HL-60 (cell line): ENCODE measurements at regions not wholly inside any gene's neighbourhood (a gene's known extent, or its start where the extent isn't known, plus 50 kb on each side); places are given as distances from the start of the nearest gene placed in this dataset.

Experiments
- DNase-seq, 2 experiments: peaks; one replicate each; pipeline ENCODE4 v3.0.0-alpha.2; 2010 to 2020; ENCODE audit warnings: low read depth in 1 of 2, low spot score in 1 of 2
- H3K27ac ChIP-seq: fragments of 250-450 bp; sonication (Bioruptor Pico); replicated peaks from 2 replicates; pipeline ENCODE4 v1.5.1; 2020; ENCODE audit warnings: mild to moderate bottlenecking, moderate library complexity
- H3K27me3 ChIP-seq: fragments of 250-450 bp; sonication (Bioruptor Pico); 2 replicates; pipeline ENCODE4 v1.5.1; 2021; ENCODE audit warnings: mild to moderate bottlenecking, moderate library complexity; ENCODE audit not compliant: insufficient read depth, poor library complexity, severe bottlenecking
- H3K4me3 ChIP-seq: replicated peaks from 2 replicates; pipeline ENCODE4 v1.5.1; 2011; ENCODE audit warnings: mild to moderate bottlenecking, control low read depth, low read length; ENCODE audit not compliant: insufficient read depth
- GABPA ChIP-seq: IDR thresholded peaks from 2 replicates; pipeline ENCODE4 v1.6.1; 2012; ENCODE audit warnings: low read depth
- POLR2AphosphoS5 ChIP-seq: IDR thresholded peaks from 2 replicates; pipeline ENCODE4 v1.6.1; 2012; ENCODE audit warnings: low read depth
- SPI1 ChIP-seq: IDR thresholded peaks from 2 replicates; pipeline ENCODE4 v1.6.1; 2012; ENCODE audit warnings: low read depth, mild to moderate bottlenecking, borderline replicate concordance
- TF ChIP-seq, protein P1 (sequence below): IDR thresholded peaks from one replicate; pipeline ENCODE4 v1.5.1; 2011; ENCODE audit warnings: low read length, control low read depth, inconsistent platforms; ENCODE audit not compliant: insufficient read depth
- TF ChIP-seq, protein P2 (sequence below): IDR thresholded peaks from 2 replicates; pipeline ENCODE4 v1.6.1; 2012; ENCODE audit warnings: low read depth; ENCODE audit not compliant: insufficient replicate concordance

DNA sequence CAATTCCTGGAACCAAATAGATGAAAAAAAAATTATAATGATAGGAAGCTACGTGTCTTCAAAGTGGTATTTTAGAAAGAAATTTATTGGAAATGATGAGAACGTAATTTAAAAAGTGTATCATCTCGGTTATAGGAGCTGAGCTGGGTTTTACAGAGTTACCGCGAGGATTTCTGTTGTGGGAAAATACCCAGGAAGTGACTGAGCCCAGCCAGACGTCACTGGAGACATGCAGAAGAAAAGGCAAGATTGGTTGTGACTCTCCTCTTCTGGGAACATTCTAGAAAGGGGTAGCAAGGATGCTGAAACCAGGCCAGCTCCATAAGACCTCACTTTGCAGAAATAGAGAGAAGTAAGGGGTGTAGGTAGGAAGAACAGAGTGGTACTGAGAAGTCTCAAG is 95.9 kb upstream of the ADGRF1 start:
- no peak overlapping the region for H3K4me3 ChIP-seq
- TF ChIP-seq POLR2AphosphoS5 = no peak
- TF ChIP-seq SPI1 = no peak
- no peak for TF ChIP-seq GABPA
- TF ChIP-seq, protein P1, sequence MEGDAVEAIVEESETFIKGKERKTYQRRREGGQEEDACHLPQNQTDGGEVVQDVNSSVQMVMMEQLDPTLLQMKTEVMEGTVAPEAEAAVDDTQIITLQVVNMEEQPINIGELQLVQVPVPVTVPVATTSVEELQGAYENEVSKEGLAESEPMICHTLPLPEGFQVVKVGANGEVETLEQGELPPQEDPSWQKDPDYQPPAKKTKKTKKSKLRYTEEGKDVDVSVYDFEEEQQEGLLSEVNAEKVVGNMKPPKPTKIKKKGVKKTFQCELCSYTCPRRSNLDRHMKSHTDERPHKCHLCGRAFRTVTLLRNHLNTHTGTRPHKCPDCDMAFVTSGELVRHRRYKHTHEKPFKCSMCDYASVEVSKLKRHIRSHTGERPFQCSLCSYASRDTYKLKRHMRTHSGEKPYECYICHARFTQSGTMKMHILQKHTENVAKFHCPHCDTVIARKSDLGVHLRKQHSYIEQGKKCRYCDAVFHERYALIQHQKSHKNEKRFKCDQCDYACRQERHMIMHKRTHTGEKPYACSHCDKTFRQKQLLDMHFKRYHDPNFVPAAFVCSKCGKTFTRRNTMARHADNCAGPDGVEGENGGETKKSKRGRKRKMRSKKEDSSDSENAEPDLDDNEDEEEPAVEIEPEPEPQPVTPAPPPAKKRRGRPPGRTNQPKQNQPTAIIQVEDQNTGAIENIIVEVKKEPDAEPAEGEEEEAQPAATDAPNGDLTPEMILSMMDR = no peak
- TF ChIP-seq, protein P2, sequence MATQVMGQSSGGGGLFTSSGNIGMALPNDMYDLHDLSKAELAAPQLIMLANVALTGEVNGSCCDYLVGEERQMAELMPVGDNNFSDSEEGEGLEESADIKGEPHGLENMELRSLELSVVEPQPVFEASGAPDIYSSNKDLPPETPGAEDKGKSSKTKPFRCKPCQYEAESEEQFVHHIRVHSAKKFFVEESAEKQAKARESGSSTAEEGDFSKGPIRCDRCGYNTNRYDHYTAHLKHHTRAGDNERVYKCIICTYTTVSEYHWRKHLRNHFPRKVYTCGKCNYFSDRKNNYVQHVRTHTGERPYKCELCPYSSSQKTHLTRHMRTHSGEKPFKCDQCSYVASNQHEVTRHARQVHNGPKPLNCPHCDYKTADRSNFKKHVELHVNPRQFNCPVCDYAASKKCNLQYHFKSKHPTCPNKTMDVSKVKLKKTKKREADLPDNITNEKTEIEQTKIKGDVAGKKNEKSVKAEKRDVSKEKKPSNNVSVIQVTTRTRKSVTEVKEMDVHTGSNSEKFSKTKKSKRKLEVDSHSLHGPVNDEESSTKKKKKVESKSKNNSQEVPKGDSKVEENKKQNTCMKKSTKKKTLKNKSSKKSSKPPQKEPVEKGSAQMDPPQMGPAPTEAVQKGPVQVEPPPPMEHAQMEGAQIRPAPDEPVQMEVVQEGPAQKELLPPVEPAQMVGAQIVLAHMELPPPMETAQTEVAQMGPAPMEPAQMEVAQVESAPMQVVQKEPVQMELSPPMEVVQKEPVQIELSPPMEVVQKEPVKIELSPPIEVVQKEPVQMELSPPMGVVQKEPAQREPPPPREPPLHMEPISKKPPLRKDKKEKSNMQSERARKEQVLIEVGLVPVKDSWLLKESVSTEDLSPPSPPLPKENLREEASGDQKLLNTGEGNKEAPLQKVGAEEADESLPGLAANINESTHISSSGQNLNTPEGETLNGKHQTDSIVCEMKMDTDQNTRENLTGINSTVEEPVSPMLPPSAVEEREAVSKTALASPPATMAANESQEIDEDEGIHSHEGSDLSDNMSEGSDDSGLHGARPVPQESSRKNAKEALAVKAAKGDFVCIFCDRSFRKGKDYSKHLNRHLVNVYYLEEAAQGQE = no peak
- H3K27me3 ChIP-seq = no peaks in the 10 kb centered on the region
- DNase-seq = no peak
- H3K27ac ChIP-seq = no peak overlapping the region

DNA sequence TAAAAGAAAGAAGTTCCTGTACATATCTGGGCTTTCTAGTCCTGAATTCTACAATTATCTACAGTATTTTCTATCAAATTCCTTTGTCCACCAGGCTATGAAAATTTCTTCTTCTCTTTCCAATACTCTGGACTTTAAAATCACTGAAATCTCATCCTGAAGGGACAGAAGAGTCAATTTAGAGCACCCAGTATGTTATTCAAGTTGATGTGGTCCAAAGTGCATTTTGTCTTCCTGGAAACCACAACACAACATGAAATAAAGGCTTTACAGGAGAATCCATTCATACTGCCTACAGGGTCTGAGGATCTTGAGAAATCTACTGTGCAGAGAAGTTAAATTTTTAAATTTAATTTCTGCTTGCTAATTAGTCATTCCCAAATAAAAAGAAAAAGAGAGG is 94.9 kb upstream of the ADGRF1 start:
- TF ChIP-seq, protein P1 = no peak
- TF ChIP-seq, protein P2 = no peak
- TF ChIP-seq GABPA (no peak), SPI1 (no peak), POLR2AphosphoS5 (no peak)
- no peak for DNase-seq
- Histone ChIP-seq H3K27ac (no peak overlapping the region), H3K4me3 (no peak overlapping the region), H3K27me3 (no peaks in the 10 kb centered on the region)

DNA sequence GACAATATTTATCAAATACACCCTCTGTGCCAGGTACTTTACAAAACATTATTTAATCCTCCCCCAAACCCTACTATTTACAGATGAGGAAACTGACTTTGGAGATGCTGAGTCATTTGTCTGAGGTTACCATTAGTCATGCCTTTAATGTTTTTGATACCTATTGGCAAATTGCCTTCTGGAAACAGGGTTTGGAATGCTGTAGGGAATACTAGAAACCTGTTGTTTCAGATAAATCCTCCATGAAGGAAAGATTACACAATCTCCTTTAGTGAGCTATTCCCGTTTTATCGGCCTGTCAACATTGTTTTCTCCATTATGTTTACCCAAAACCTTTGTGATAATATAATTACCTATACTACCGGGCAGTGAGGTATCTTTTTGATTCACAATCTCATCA is 93.6 kb upstream of the ADGRF1 start:
- DNase-seq = no peak
- TF ChIP-seq, protein P2 = no peak
- no peak for TF ChIP-seq SPI1
- no peak for TF ChIP-seq POLR2AphosphoS5
- no peak for TF ChIP-seq GABPA
- TF ChIP-seq, protein P1 = no peak
- Histone ChIP-seq H3K4me3 (no peak overlapping the region), H3K27me3 (no peaks in the 10 kb centered on the region), H3K27ac (no peak overlapping the region)
